Erythroblast (primary cell): ENCODE measurements at regions not wholly inside any gene's neighbourhood (a gene's known extent, or its start where the extent isn't known, plus 50 kb on each side); places are given as distances from the start of the nearest gene placed in this dataset.

Experiments
- GATA1 ChIP-seq: IDR thresholded peaks from 2 replicates; pipeline ENCODE4 v1.6.1; 2011; ENCODE audit warnings: low read depth, mild to moderate bottlenecking, control low read depth, low read length, moderate library complexity
- POLR2A ChIP-seq: IDR thresholded peaks from 2 replicates; pipeline ENCODE4 v1.6.1; 2011; ENCODE audit warnings: mild to moderate bottlenecking, low read length

DNA sequence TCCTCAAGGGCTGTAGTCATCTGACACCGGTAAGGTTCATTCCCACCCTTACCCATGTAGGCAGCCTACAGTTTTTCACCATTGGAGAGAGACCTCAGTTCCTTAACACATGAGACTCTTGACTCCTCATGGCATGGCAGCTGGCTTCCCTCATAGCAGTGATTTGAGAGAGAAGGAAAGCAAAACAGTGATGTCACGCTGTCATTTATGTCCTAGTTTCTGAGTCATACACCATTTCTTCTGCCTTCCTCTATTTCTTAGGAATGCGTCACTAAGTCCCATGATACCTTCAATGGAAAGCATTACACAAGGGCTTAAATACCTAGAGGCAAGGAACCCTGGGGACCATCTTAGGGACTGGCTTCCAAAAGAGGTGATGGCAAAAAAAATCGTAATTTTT lies 226.1 kb downstream of the SPCS3 start:
- no peak for TF ChIP-seq POLR2A
- no peak for TF ChIP-seq GATA1
